ENCODE measurements at regions not wholly inside any gene's neighbourhood (a gene's known extent, or its start where the extent isn't known, plus 50 kb on each side); places are given as distances from the start of the nearest gene placed in this dataset.

GRCh38 chr18:1510542-1511179 lies 606.0 kb downstream of the ADCYAP1 start:
- TF ChIP-seq, protein P1, sequence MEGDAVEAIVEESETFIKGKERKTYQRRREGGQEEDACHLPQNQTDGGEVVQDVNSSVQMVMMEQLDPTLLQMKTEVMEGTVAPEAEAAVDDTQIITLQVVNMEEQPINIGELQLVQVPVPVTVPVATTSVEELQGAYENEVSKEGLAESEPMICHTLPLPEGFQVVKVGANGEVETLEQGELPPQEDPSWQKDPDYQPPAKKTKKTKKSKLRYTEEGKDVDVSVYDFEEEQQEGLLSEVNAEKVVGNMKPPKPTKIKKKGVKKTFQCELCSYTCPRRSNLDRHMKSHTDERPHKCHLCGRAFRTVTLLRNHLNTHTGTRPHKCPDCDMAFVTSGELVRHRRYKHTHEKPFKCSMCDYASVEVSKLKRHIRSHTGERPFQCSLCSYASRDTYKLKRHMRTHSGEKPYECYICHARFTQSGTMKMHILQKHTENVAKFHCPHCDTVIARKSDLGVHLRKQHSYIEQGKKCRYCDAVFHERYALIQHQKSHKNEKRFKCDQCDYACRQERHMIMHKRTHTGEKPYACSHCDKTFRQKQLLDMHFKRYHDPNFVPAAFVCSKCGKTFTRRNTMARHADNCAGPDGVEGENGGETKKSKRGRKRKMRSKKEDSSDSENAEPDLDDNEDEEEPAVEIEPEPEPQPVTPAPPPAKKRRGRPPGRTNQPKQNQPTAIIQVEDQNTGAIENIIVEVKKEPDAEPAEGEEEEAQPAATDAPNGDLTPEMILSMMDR (IDR thresholded peaks at IDR 0.05) = no peak
- TF ChIP-seq POLR2AphosphoS5 (IDR thresholded peaks at IDR 0.05) (no peak), POLR2A (IDR thresholded peaks at IDR 0.05) (no peak)

All from breast epithelium (tissue), 3 donors.